ENCODE measurements at regions not wholly inside any gene's neighbourhood (a gene's known extent, or its start where the extent isn't known, plus 50 kb on each side); places are given as distances from the start of the nearest gene placed in this dataset.

DNA sequence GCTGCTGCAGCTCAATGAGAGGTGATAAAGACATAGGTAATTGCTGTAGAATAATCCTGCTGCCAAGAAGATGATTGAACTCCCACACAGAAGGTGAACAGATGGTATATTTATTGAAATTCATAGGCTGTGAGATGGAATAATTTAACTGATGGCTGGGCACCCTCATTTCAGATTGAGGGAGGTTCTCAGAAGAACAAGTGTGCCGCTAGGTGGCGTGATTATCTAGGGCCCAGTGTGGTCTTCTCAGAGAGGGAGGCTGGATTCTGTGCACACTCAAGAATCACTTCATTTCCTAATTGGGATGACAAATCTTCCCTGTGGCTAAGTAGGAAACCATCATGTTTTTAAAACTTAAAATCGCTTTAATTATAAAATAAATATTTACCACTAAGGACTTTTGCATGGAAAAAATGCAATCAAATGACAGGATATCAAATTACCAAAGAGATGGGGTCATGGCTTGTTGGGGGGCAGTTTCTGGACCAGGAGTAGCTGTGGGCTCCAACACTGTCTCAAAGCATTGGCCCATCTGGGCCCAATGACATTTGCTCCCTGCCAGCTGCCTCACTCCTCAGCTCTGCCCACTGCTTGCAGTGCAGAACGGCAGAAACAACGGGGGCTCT is 132.3 kb downstream of the SNAPC1 start:
- peak; percentile 46 to 50 for DNase-seq

DNA sequence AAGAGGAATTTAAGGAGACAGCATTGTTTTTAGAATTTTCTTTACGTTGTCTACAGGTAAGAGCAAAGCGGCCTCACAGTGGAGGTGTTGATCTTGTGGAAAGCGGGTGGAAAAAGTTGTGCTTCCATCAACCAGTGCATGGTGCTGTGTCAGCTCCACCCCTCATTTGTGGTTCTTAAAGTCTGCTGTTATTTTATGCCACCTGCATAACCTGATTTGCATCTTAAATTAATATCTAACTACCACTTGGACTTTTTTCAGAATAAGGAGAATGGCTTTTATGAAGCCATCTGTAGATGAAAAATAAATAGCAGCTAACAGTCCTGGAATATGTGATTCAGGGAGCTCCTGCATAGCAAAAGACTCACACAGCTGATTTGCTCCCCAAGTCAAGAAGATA is 135.1 kb downstream of the SNAPC1 start:
- DNase-seq: no peak

DNA sequence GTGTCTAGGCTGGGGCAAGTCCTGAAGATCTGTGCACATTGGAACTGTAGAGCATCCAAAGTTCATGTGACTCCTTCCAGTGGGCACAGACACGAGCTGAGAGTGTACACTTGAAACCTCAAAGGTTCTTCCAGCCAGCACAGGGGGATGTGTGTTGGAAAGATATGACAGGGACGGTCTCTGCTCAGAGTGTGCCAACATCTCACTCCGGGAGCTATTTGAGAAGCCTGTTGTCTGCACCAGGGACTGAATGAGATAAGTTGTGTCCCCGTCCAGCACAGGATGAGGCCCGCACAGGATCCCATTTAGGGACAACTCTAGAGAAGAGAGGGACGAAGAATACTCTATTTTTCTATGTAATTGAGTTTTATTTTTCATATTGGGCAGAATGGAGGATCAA is 136.3 kb downstream of the SNAPC1 start:
- DNase-seq: no peak

DNA sequence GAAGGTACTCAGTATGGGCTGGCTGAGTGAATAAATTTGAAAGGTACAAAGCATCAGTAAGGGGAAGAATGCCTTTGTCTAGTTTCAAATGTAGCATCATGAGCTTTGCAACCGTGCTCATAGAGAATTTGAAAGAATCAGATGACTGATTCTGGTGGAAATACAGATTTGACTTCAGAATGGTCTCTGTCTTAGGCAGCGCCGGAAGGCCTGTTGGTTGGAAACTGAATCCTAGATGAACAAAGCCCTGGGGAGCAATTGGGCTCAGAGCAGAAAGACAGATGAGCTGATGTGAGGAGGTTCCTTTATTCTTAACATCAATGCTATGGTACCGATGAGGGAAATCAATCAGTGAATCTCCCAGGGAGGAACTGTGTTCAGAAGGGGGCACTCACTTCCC is 137.3 kb downstream of the SNAPC1 start:
- DNase-seq: no peak

DNA sequence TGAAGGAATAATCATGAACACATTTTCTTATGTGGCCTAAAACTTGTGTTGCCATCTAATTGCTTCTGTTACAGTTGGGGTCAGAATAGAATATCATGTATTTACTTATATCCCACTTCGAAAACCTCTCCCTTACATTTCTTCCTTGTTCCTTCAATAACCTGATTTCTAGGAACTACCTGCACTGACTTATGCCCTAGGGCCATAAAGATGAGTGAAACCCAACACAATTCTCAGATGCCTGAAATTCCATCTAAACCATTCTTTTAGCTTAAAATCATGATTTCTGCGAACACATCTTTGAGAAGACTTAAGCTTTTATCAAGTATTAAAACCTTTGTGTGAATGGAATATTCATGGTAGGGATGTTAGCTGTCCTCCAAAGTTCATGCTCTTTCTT is 142.7 kb downstream of the SNAPC1 start:
- no peak for DNase-seq

DNA sequence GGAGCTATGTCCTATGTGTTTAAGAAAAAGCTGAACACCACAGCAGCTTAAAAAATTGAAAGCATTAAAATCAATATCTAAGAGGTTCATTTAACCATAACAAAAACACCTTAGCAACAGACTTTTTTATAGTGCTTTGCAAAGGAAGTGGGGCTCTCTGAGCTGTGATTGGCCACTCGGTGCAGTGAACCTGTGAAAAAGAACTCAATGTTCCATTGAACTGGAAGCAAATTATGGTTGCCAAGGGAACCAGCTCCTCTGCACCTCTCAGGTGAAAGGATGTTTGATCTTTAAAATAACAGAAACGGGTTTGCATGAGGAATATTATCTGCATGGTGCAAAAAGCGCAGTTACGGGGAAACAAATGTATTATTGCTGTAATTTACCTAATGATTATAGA is 149.4 kb downstream of the SNAPC1 start:
- no peak for DNase-seq

DNA sequence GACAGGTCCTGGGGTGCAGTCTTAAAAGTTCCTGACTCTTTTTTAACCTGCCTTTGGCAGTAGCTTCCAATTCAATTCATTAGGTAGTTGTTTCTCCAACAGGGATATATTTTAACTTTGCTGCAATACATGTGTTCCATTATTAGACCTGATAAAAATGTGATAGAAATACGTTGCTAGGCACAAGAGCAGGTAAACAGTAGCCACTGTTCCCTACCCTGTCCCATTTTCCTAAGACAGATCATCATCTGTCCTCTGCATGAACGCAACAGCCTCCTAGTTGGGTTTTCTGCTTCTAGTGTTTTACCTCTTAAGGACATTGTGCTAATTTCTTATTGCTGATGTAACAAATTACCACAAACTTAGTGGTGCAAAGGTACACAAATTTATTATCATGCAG is 156.8 kb downstream of the SNAPC1 start:
- no peak for DNase-seq

DNA sequence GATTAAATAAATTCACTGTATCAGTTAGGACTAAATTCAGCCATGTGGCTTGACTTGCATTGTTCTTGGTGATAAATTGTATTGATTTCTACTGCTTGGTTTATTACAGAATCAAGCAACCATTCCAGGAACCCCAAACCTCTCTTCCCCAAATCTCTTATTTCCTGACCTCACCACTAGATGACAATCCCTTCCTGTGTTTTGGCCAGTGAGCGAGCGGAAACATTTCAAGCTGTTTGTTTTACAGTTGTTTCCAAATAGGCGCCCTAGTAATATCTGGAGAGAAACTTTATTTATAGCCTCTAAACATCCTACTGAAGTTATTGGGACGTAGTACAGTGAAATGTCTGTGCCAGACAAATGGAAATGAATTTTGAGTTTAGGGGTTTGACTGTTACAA is 161.1 kb downstream of the SNAPC1 start:
- no peak for DNase-seq

DNA sequence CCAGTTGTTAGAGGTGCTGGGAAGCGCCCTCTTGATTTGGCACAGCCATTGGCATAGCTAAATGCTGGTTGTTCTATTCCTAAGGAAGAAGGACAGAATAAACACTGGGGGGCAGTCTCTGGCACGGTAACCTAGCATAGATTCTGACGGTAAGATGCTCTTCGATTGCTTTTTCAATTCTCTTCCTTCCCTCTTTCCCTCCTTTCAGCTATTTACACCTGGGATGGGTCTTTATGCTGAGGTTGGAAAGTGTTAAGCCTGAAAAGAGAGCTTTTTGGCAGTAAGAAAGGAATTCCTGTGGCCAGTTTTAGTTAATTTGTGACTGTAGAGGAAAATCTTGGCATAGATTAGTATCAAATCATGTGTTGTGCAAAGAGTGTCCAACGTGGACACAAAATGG is 162.8 kb downstream of the SNAPC1 start:
- no peak for DNase-seq

DNA sequence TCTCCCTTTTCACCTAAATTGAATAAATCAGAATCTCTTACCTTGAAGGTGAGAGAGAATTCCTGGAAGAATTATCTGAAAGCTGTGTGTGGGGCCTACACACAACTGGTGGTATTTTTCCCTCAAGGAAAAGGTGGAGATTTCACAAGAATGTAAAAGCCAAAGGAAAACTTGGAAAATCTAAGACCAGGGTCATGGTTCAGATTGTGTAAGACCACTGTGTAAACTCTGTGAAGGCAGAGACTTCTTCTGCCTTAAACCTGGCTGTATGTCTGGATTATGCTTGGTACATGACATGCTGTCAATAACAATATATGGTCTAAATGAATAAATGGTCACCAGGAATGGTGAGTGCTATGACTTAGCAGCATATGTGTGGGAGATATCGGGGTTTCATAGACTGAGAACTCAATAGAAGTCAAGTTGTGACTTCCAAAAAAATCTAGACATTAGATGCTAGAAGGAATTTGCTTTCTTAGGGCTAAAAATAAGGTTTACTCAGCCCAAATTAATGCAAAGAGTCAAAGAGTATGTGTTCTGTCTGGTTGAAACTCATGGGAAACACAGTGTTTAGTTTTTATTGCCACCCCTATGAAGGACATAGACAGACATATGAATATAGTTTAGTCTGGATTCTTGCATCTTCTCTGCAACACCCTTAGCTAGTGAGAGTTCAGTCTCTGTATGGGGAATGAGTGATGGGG is 163.7 kb downstream of the SNAPC1 start:
- no peak for DNase-seq

DNA sequence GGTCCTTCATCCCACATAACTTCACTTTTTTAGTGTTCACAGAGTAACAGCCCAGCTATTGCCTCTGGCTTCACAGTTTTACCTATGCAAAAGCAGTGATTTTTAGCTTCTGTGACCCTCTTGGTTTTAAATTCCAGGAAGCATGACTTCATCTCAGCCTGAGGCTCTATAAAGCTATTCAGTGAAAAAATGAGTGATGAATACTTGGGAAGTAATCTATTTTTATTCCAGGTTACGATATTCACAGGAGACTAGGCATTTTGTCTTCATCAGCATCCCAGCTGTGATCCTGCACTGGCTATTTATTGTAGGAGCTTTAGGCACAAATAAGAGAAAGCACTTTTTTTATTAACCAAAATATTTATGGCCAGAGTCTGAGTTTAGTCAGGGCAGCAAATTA is 164.8 kb downstream of the SNAPC1 start:
- no peak for DNase-seq

DNA sequence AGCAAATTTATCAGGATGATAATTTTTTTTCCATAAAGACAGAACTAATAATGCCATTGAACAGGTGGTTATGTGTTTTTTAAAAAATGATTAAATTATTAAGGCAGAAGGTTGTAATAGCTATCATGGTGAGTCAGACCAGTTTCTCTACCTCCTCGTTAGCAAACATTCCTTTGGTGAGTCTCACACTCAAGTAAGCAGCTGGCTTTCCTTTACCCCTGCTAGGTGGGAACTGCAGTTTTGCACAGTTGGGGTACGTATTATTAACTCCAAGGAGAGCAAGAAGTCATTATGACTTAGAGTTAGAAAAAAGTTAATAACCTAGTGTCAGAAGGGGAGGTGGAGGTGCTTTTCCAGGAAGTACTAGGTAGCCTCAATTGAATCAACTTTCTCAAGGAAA is 165.3 kb downstream of the SNAPC1 start:
- DNase-seq: no peak

DNA sequence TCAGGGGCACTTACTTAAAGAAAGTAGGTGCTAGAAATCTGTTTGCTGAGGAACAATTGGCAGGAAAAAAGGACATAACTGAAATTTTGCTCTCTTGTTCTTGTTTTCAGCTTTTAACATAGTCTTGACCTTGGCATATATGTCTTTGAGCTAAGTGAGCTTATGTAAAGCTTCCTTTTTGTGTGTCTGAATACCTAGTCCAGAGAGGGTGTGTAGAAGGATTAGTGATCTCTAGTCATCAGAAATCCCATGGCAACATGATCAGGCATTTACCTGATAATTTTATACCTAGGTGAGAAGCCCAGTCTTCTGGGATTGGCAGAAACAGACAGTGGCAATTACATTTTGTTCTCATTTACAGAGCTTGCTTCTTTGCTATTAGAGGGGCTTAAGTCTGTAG is 166.1 kb downstream of the SNAPC1 start:
- no peak for DNase-seq

DNA sequence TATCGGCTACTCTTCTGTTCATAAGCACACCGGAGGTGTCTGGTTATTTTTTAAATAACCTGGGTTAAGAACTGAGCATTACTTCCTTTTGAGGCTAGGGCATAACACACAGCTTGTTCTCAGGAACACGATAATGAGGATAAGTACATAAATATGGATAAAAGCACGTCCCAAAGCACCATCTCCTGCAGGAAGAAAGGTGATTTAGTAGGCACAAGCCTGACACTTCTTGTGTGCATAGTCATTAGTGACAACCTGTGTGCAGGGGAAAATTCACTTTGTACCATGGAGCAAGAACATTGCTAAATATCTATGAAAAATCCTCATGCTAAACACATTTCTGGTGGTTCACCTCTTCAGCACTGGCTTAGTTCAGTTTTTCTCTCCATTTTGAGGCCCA is 166.5 kb downstream of the SNAPC1 start:
- no peak for DNase-seq

DNA sequence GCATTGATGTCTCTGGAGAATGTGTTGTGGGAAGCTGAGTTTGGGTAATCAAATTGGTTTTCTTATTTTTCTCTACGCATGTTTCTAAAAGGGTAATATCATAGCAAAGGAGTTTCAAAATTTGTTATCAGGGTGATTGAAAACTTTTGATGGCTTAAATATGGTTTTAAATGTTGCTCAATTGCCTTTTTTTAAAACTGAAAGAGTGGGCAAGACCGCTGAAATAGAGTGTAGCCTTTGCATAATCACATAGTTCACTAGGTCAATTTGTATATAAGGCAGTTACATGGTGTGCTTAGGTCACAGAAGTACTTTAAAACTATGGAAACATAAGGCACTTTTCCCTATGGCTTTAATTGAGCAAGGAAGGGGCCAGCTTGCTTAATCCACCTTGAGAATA is 167.4 kb downstream of the SNAPC1 start:
- no peak for DNase-seq

DNA sequence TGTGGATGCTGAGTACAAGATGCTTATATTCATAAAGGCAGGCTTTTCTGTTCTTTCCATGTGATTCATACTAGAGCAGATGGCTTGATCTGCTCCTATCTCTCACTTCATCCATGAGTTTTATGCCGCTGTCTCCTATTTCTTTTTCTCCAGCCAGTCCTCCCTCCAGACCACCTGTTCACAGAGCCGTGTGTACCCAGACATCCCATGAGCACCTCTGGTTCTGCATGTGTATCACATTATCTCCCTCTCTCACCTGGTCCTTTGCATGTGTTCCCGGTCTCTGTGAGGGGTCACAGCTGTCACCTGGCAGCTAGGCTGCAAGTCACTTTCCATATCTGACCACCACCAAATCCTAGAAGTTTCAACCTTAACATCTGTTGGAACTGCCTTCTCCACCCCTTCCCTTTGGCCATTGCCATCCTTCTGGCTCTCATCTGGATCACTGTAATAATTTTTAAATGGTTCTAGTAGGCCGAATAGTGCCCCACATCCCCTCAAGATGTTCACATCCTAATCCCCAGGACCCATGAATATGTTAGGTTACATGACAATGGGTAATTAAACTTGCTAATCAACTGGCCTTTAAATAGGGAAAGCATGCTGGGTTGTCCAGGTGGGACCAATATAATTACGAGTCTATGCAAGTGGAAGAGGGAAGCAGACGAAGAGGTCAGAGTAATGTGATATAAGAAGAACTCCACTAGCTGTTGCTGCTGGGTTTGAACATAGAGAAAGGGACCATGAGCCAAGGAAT is 168.1 kb downstream of the SNAPC1 start:
- DNase-seq: no peak

DNA sequence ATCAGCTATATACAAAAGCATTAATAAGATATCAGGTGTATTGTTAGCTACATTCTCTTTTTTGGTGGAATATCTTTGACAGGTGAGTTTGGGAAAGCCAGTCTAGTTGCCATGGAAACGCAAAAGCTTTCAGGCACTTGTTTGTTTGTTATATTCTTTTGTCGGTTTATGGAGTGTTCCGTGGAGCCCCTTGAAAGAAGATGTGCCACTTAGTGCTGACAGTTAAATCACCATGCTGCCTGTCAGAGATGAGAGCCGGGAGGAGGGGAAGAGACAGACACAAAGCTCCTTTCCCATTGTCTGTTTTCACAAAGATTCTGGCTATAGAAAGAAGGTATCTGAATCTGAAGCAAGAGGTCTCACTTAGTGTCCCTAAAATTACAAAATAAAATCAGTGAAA is 170.8 kb downstream of the SNAPC1 start:
- DNase-seq: no peak

DNA sequence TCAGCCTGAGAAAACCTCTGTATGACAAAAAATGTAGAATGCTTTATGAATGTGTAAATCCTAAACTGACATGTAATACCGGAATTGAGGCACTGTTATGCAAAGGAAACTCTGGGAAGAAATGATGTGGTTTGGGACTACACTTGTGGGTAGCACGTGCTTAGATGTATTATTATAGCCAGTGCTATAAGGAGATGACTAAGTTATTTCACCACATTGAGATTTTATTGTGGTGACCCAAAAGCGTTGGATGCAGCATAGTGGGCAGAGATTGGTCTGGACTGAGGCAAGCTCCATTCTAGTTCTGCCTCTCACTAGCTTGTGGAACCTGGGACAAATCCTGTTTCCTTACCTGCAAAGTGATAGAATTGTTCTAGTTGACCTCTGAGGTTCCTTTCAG is 172.2 kb downstream of the SNAPC1 start:
- no peak for DNase-seq

DNA sequence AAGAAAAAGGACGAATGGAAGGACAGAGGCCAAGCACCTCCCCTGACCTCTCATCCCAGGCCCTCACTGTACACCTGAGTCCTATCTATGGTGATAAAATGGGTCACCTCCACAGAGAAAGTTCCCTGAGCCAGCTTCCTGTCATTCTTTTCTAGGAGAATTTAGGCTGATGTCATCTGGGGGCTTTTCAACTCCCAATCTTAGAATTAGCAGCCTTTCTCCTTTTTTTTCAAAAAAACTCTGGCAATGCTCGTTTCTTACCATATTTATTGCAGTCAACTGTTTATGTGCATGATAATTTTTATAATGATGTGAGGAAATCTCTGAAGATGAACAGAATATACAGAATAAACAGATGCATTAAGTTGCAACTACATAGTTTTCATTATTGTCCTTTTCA is 177.6 kb downstream of the SNAPC1 start:
- no peak for DNase-seq

DNA sequence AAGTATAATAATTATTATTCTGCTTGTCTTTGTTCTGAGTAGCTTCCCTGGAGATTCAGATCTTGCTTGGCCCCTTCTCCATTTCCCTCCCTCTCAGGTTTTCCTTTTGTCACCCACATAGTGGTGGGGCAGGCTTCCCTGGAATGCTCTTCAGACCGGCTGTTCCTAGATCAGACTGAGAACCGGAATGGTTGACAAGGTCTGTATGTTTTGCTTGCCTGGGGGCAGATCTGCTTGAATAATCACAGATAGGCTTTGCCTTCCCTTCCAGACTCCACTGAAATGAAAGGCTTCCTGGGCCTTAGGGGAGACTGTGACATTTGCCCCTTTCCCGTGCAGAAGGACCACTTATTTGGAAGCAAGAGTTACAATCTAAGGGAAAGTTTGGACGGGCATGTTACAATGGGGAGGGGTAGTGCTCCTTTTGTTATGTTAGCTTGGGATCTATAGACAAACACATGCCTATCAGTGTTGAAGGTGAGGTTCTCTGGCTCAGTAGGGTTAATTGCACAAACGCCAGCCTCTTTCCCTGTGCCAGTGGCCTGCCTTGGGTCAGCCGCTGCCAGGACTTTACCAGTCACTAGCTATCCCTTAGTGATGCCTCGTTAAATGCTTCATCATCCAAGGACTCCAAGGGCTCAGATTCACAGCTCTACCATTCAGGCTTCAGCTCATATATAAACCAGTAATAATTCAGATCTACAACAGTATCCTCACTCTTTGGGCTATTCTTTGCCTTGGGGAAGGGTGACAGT is 178.6 kb downstream of the SNAPC1 start:
- no peak for DNase-seq

DNA sequence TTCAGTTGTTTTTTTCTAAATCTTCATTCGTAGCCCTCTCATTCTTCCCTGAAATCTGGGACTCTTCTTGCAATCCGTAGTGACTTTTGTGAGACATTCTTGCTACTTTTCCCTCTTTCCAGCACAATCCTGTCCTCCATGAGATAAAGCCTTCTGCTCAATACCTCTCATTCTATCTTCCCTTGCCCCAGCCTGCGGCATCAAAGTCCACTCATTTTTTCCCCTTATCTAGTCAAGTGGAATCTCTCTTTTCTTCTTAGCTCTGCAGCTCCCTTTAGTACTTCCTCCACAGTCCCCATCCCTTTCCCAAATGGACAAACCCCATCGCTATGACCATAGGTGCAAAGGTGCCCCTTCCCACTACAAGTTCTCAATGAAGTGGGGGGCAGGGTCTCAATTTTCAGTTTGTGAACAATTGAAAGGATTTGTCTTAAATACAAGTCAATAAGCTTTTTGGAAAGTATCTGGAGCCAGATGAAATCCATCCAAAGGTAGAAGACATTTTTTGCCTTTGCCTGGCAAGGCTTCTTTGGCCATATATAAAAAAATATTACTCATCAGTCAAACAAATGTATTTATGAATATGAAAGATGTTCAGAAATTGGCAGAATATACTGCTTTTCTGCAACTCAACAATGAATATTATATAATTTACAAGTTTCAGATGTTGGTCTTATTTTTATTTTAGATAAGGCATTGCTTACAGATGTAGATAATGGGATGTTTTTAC is 179.4 kb downstream of the SNAPC1 start:
- no peak for DNase-seq

DNA sequence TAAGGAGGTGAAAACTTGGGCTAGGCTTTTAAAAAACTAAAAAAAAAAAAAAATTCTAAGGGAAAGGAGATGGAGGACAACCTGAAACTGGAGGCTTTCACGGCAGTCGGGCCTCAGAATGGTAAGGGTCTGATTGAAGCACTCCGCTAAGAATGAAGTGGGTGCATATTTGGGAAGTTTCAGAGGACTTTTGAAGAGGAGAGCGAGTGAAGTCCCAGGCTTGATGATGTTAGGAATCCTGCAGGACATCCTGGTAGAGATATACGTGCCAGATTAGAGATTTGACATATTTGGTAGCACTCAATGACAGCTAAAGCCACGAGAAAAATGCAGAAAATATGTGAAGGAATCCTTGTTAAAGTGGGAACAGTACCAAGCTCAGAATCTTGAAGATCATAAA is 186.2 kb downstream of the SNAPC1 start:
- no peak for DNase-seq

DNA sequence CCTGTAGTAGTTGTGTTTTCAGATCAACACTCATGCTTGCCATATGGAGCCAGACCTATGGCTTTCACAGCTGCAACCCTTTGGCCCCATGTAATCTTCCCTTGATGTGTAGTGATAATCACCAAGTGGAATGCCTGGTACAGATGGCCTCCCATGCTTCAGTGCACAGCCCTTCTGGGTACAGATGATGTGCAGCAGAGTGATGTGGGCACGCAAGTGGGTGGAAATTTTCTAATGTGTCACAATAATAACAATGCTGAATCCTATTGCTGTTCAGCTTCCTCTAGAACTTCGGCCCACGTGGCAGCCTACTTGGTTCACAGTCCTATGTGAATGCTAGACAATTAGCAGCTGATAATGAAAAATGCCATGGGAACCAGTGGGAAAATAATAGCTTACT is 188.1 kb downstream of the SNAPC1 start:
- DNase-seq: no peak
